BLaER1 treated with 17β-estradiol and CSF1 and Interleukin-3, amounts not matched to agents 10 nM and 100 nM (cell line): ENCODE measurements at regions not wholly inside any gene's neighbourhood (a gene's known extent, or its start where the extent isn't known, plus 50 kb on each side); places are given as distances from the start of the nearest gene placed in this dataset.

Experiments used
- H3K27ac ChIP-seq, 11 experiments: shearing (Covaris generic); formaldehyde crosslinking; 2 replicates each; pipeline ENCODE4 v1.8.1; 2022
- H3K27me3 ChIP-seq, 11 experiments: shearing (Covaris generic); formaldehyde crosslinking; 2 replicates each; pipeline ENCODE4 v1.8.1; 2022
- H3K36me3 ChIP-seq, 11 experiments: shearing (Covaris generic); formaldehyde crosslinking; 2 replicates each; pipeline ENCODE4 v1.8.1; 2022
- H3K4me1 ChIP-seq, 10 experiments: shearing (Covaris generic); formaldehyde crosslinking; 2 replicates each; pipeline ENCODE4 v1.8.1; 2022
- H3K4me2 ChIP-seq, 11 experiments: shearing (Covaris generic); formaldehyde crosslinking; 2 replicates each; pipeline ENCODE4 v1.8.1; 2022
- H3K4me3 ChIP-seq, 10 experiments: shearing (Covaris generic); formaldehyde crosslinking; 2 replicates each; pipeline ENCODE4 v1.8.1; 2022
- H3K9ac ChIP-seq, 11 experiments: shearing (Covaris generic); formaldehyde crosslinking; 2 replicates each; pipeline ENCODE4 v1.8.1; 2022
- H3K9me3 ChIP-seq, 11 experiments: shearing (Covaris generic); formaldehyde crosslinking; replicated peaks in 1 of 11; 2 replicates each; pipeline ENCODE4 v1.8.1; 2022
- H4K20me1 ChIP-seq, 11 experiments: shearing (Covaris generic); formaldehyde crosslinking; 2 replicates each; pipeline ENCODE4 v1.8.1; 2022
- Cebpa-rat ChIP-seq, 11 experiments: shearing (Covaris generic); IDR thresholded peaks; 2 replicates each; pipeline ENCODE4 v1.8.1; 2022

- no peak for TF ChIP-seq Cebpa-rat (IDR thresholded peaks at IDR 0.05)
- no peaks in the 10 kb centered on the region for H3K36me3 ChIP-seq
- no peaks in the 10 kb centered on the region for H3K27me3 ChIP-seq
- H3K9ac ChIP-seq, result no peak overlapping the region
- no peaks in the 10 kb centered on the region for H3K9me3 ChIP-seq
- H3K4me3 ChIP-seq, result no peak overlapping the region
- H3K27ac ChIP-seq, result peak overlapping the region in 1 of 11 experiments; percentile 12; a peak in 2 of 22 replicates
- H3K4me1 ChIP-seq, result peaks cover 0 to 28% (median 0%) of the 10 kb centered on the region in 10 experiments; a peak in 6 of 20 replicates
- H4K20me1 ChIP-seq, result no peaks in the 10 kb centered on the region
- H3K4me2 ChIP-seq, result peak overlapping the region in 3 of 11 experiments; percentile 24 to 63 (median 34); a peak in 5 of 22 replicates
Measured at GRCh38 chr16:72291531-72291981, 119.6 kb upstream of the PMFBP1 start.

GRCh38 chr16:72291121-72291520 is 119.2 kb upstream of the PMFBP1 start:
- Histone ChIP-seq H3K27ac (peak overlapping the region in 1 of 11 experiments; percentile 12; a peak in 1 of 22 replicates), H3K4me3 (no peak overlapping the region), H3K27me3 (no peaks in the 10 kb centered on the region), H3K9ac (no peak overlapping the region), H3K9me3 (no peaks in the 10 kb centered on the region), H4K20me1 (no peaks in the 10 kb centered on the region), H3K4me1 (peaks cover 0 to 28% (median 0%) of the 10 kb centered on the region in 10 experiments; a peak in 6 of 20 replicates), H3K4me2 (peak overlapping the region in 3 of 11 experiments; percentile 24 to 63 (median 34); a peak in 5 of 22 replicates), H3K36me3 (no peaks in the 10 kb centered on the region)
- TF ChIP-seq Cebpa-rat (IDR thresholded peaks at IDR 0.05), result no peak

- H3K9ac ChIP-seq, result no peak overlapping the region
- peaks cover 0 to 28% (median 0%) of the 10 kb centered on the region in 10 experiments; a peak in 6 of 20 replicates for H3K4me1 ChIP-seq
- H3K27ac ChIP-seq, result no peak overlapping the region
- no peaks in the 10 kb centered on the region for H3K9me3 ChIP-seq
- H3K36me3 ChIP-seq, result peaks cover 0 to 15% (median 0%) of the 10 kb centered on the region in 11 experiments; a peak in 1 of 22 replicates
- no peak overlapping the region for H3K4me3 ChIP-seq
- TF ChIP-seq Cebpa-rat (IDR thresholded peaks at IDR 0.05), result no peak
- H3K4me2 ChIP-seq, result peak overlapping the region in 2 of 11 experiments; percentile 2 to 36; a peak in 1 of 22 replicates
- no peaks in the 10 kb centered on the region for H4K20me1 ChIP-seq
- no peaks in the 10 kb centered on the region for H3K27me3 ChIP-seq
Measured at GRCh38 chr16:72287649-72288048, 115.7 kb upstream of the PMFBP1 start.

GRCh38 chr16:72286936-72287620 is 115.1 kb upstream of the PMFBP1 start:
- Histone ChIP-seq H3K4me2 (peak overlapping the region in 2 of 11 experiments; percentile 2 to 36; a peak in 1 of 22 replicates), H3K27ac (no peak overlapping the region), H3K9me3 (no peaks in the 10 kb centered on the region), H3K36me3 (peaks cover 0 to 15% (median 0%) of the 10 kb centered on the region in 11 experiments; a peak in 1 of 22 replicates), H3K4me1 (peaks cover 0 to 25% (median 0%) of the 10 kb centered on the region in 10 experiments; a peak in 6 of 20 replicates), H4K20me1 (no peaks in the 10 kb centered on the region), H3K4me3 (no peak overlapping the region), H3K9ac (no peak overlapping the region), H3K27me3 (no peaks in the 10 kb centered on the region)
- no peak for TF ChIP-seq Cebpa-rat (IDR thresholded peaks at IDR 0.05)

GRCh38 chr16:72285728-72286127 is 113.8 kb upstream of the PMFBP1 start:
- peaks cover 0 to 15% (median 0%) of the 10 kb centered on the region in 11 experiments; a peak in 1 of 22 replicates for H3K36me3 ChIP-seq
- H3K27me3 ChIP-seq, result no peaks in the 10 kb centered on the region
- no peak overlapping the region for H3K9ac ChIP-seq
- H3K4me2 ChIP-seq, result no peak overlapping the region
- TF ChIP-seq Cebpa-rat (IDR thresholded peaks at IDR 0.05), result no peak
- H3K4me3 ChIP-seq, result no peak overlapping the region
- peaks cover 0 to 12% (median 0%) of the 10 kb centered on the region in 10 experiments; a peak in 3 of 20 replicates for H3K4me1 ChIP-seq
- H4K20me1 ChIP-seq, result no peaks in the 10 kb centered on the region
- H3K9me3 ChIP-seq, result no peaks in the 10 kb centered on the region
- no peak overlapping the region for H3K27ac ChIP-seq

GRCh38 chr16:72285324-72285723 is 113.4 kb upstream of the PMFBP1 start:
- H3K36me3 ChIP-seq, result peaks cover 0 to 15% (median 0%) of the 10 kb centered on the region in 11 experiments; a peak in 1 of 22 replicates
- peaks cover 0 to 12% (median 0%) of the 10 kb centered on the region in 10 experiments; a peak in 3 of 20 replicates for H3K4me1 ChIP-seq
- no peaks in the 10 kb centered on the region for H4K20me1 ChIP-seq
- no peak overlapping the region for H3K27ac ChIP-seq
- H3K4me3 ChIP-seq, result no peak overlapping the region
- no peak overlapping the region for H3K9ac ChIP-seq
- TF ChIP-seq Cebpa-rat (IDR thresholded peaks at IDR 0.05), result no peak
- no peak overlapping the region for H3K4me2 ChIP-seq
- no peaks in the 10 kb centered on the region for H3K9me3 ChIP-seq
- no peaks in the 10 kb centered on the region for H3K27me3 ChIP-seq

- Histone ChIP-seq H3K27ac (no peak overlapping the region), H3K4me3 (no peak overlapping the region), H3K9me3 (no peaks in the 10 kb centered on the region), H3K9ac (no peak overlapping the region), H3K27me3 (no peaks in the 10 kb centered on the region), H3K36me3 (peaks cover 0 to 15% (median 0%) of the 10 kb centered on the region in 11 experiments; a peak in 1 of 22 replicates), H3K4me1 (peaks cover 0 to 12% (median 0%) of the 10 kb centered on the region in 10 experiments; a peak in 3 of 20 replicates), H3K4me2 (no peak overlapping the region), H4K20me1 (no peaks in the 10 kb centered on the region)
- no peak for TF ChIP-seq Cebpa-rat (IDR thresholded peaks at IDR 0.05)
Measured at GRCh38 chr16:72284042-72284789, 112.3 kb upstream of the PMFBP1 start.

GRCh38 chr16:72282362-72282761 is 110.4 kb upstream of the PMFBP1 start:
- peaks cover 0 to 15% (median 0%) of the 10 kb centered on the region in 11 experiments; a peak in 1 of 22 replicates for H3K36me3 ChIP-seq

GRCh38 chr16:72278301-72278700 is 106.3 kb upstream of the PMFBP1 start:
- Histone ChIP-seq H3K9ac (no peak overlapping the region), H3K4me2 (no peak overlapping the region), H3K4me3 (no peak overlapping the region), H3K36me3 (peaks cover 0 to 4% (median 0%) of the 10 kb centered on the region in 11 experiments; a peak in 1 of 22 replicates), H3K27me3 (no peaks in the 10 kb centered on the region), H3K27ac (no peak overlapping the region), H3K4me1 (no peaks in the 10 kb centered on the region), H4K20me1 (no peaks in the 10 kb centered on the region), H3K9me3 (no peaks in the 10 kb centered on the region)
- TF ChIP-seq Cebpa-rat (IDR thresholded peaks at IDR 0.05), result no peak

More at GRCh38 chr16:72282362-72282761, 110.4 kb upstream of the PMFBP1 start:
- Histone ChIP-seq H3K9me3 (no peaks in the 10 kb centered on the region), H3K27ac (no peak overlapping the region), H3K4me3 (no peak overlapping the region), H3K9ac (no peak overlapping the region), H3K4me2 (no peak overlapping the region), H3K4me1 (peaks cover 0 to 3% (median 0%) of the 10 kb centered on the region in 10 experiments; a peak in 2 of 20 replicates), H4K20me1 (no peaks in the 10 kb centered on the region), H3K27me3 (no peaks in the 10 kb centered on the region)
- no peak for TF ChIP-seq Cebpa-rat (IDR thresholded peaks at IDR 0.05)
